GM12878 (cell line): ENCODE measurements at regions not wholly inside any gene's neighbourhood (a gene's known extent, or its start where the extent isn't known, plus 50 kb on each side); places are given as distances from the start of the nearest gene placed in this dataset.

Source experiments
- BACH1 ChIP-seq: fragments of 450-650 bp; IDR thresholded peaks from 2 replicates; pipeline ENCODE4 v1.6.1; 2017; ENCODE audit warnings: mild to moderate bottlenecking, borderline replicate concordance
- CREB1 ChIP-seq: IDR thresholded peaks from 2 replicates; pipeline ENCODE4 v1.6.1; 2012; ENCODE audit warnings: low read depth, mild to moderate bottlenecking, inconsistent platforms
- CTCF ChIP-seq, 3 experiments: IDR thresholded peaks in 2 of 3; conservative IDR thresholded peaks in 1 of 3; 2 replicates each; pipeline ENCODE4 v1.5.1; 2011; ENCODE audit warnings: low read depth in 3 of 3, low read length in 3 of 3, mild to moderate bottlenecking in 3 of 3, control low read depth in 2 of 3, moderate library complexity in 2 of 3, inconsistent platforms in 1 of 3, mixed read lengths in 1 of 3; ENCODE audit not compliant: control insufficient read depth in 2 of 3, insufficient read depth in 1 of 3; ENCODE audit errors: extremely low read depth in 1 of 3
- MTA3 ChIP-seq: IDR thresholded peaks from 2 replicates; pipeline ENCODE4 v1.6.1; 2012; ENCODE audit warnings: low read length, inconsistent platforms, borderline replicate concordance
- POLR2A ChIP-seq: IDR thresholded peaks from 2 replicates; pipeline ENCODE4 v1.6.1; 2011; ENCODE audit warnings: low read depth, mild to moderate bottlenecking, low read length
- RAD21 ChIP-seq: IDR thresholded peaks from 2 replicates; pipeline ENCODE4 v1.6.1; 2011; ENCODE audit warnings: mild to moderate bottlenecking, low read depth, low read length, moderate library complexity; ENCODE audit not compliant: insufficient read depth
- SIN3A ChIP-seq: IDR thresholded peaks from 2 replicates; pipeline ENCODE4 v1.6.1; 2012; ENCODE audit warnings: low read depth, low read length, improper control_type of control experiment
- ZNF274 ChIP-seq: IDR thresholded peaks from one replicate; pipeline ENCODE4 v1.8.0; 2011; ENCODE audit not compliant: insufficient read length, insufficient read depth

- TF ChIP-seq ZNF274 (no peak), RAD21 (no peak), BACH1 (no peak), CTCF (IDR thresholded peaks at IDR 0.05 in 2 of 3, conservative IDR thresholded peaks at IDR 0.05 in 1 of 3; ENCODE audit: control insufficient read depth in 2 of 3, extremely low read depth in 1 of 3, insufficient read depth in 1 of 3, low read depth in 3 of 3, low read length in 3 of 3) (no peak), SIN3A (no peak), CREB1 (no peak), MTA3 (no peak), POLR2A (no peak)
Observed at GRCh38 chr18:25503567-25504081, 151.7 kb upstream of the ZNF521 start.
